ENCODE measurements at regions not wholly inside any gene's neighbourhood (a gene's known extent, or its start where the extent isn't known, plus 50 kb on each side); places are given as distances from the start of the nearest gene placed in this dataset.

DNA sequence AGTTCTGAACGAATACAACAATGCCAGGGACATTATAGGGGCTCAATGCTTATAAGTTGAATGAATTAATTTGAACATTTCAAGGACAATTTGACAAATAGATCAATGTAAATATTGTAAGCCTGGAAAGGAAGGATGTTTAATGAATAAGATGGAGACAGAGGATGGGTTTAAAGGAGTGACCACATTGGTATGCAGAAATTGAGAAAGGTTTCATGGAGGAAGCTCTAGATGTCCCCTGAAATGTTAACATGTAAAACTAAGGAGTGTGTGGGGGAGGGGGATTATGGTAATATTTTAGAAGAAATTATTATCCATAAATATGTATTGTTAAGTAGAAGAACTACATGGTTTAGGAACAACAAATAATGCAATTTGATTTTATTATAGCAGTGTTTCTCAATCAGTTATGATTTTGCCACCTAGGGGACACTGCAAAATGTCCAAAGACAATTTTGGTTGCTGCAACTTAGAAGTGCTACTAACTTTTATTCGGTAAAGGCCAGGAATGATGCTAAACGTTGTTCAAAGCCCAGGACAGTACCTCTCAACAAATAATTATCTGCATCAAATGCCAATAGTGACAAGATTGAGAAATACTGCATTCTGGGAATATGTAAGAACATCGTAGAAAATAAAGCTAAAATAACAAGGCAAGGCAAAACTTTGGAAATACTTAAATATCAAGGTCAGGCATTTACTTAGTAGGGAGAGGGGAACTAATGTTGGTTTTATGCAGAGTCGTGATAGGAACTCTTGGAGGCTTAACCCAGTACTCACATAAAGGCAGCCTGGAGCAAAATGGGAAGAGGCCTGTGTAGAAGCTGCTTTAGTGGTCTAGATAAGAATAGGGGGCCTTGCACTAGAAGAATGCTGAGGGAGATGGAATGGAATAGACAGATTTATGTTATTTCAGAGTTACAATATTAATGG, 686.9 kb upstream of the CITED2 start:
- DNase-seq, result no peak

DNA sequence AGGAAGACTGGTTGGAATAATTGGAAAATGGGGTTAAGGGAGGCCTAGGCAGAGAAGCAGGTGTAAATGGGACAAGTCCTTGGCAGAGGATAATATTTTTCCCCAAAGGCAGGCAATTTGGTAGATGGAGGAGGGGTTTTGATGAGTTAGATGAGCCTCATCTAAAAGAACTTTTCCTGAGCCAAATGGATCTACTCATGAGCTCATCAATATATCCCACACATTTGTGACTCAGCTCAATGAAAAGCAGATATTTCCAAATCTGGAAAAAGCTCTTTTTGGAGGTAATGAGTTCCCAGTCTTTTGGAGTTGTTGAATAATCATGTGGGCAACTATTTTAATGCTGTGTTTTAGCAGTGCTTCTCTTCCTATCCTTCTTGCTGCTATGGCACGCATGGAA, 685.5 kb upstream of the CITED2 start:
- DNase-seq, result no peak

- DNase-seq, result no peak
Measured at GRCh38 chr6:140058863-140059262, 684.4 kb upstream of the CITED2 start.

DNA sequence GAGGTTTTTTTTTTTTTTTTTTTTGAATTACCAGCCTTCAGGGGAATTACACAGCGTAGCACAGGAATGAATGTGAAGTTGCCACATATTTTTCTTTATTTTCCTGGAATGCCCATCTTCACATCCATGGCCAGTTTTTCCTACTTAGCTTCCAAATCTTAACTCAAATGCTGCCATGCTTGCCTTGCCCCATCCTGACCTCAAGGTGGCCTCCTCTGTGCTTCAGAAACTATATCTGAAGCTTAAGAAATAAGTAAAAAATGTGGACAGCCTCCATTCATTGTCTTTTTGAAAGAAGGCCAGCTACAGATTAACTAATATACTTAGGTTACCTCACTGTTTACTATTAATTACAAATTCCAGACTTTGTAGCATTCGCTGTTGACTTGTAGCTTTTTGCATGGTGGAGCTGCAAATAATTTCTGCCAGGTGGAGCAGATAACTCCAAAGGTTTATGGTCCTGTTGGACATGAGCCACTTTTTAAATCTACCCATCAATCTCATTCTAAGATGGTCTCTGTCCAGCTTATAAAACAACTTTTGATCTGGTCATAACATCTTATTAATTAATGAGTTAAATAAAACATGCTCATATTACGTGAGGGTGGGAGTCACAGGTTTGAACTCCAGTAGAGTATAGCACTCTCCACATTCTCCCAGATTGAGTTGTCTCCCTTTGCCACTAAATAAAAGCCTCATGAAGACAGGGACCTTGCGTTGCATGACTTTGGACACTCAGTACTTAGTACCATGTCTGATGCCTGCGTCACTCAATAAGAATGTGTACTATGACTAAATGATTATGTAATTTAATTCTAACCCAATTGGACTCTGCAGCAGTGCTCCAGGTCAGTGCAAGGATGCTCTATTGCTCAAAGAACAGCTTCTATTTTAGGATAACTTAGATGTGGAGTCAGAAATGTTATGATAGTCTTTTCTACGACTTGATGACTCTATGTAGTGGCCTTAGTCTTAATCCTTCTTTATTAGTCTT, 678.6 kb upstream of the CITED2 start:
- no peak for DNase-seq

DNA sequence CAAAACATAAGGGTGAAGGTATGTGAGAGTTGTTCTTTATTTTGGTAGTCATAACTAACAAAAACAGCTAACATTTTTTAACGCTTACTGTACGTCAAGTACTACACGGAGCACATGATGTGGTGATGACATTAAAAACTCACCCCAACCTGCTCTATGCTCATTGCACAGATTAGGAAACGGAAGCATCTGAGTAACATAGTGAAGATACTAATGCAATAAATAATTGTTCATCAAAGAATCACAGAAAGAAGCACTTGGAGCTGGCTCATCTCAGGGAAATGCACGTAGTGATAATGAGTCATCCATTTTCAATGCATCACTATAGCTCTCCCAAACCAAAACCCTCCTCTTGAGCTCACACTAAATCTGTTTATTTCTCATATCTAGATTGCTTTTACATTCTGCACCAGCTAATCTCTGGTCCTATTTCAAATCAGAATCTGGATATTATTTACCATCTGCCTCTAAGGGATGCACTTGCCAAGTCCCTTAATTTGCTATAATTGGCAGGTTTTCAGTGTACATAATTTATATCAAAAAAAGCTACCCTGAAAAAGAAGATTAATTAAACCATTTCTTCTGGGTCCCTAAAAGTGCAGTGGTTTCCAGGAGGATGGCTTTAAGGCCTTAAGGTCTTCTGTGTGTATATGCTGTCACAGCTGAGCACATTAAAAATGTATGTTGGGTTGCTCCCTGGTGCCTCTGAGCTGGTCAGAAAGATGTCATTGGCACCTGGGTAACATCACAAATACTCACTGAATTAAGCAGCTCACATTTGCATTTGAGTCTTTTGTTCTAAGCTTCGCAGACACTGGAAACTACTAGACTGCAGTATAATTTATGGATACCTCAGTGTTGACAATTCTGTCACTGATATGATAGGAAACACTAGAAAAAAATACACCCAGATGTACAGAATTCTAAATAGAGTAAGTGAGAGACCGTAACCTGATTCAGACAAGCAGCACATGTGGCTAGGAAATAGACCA, 677.4 kb upstream of the CITED2 start:
- DNase-seq, result peak; percentile 82

DNA sequence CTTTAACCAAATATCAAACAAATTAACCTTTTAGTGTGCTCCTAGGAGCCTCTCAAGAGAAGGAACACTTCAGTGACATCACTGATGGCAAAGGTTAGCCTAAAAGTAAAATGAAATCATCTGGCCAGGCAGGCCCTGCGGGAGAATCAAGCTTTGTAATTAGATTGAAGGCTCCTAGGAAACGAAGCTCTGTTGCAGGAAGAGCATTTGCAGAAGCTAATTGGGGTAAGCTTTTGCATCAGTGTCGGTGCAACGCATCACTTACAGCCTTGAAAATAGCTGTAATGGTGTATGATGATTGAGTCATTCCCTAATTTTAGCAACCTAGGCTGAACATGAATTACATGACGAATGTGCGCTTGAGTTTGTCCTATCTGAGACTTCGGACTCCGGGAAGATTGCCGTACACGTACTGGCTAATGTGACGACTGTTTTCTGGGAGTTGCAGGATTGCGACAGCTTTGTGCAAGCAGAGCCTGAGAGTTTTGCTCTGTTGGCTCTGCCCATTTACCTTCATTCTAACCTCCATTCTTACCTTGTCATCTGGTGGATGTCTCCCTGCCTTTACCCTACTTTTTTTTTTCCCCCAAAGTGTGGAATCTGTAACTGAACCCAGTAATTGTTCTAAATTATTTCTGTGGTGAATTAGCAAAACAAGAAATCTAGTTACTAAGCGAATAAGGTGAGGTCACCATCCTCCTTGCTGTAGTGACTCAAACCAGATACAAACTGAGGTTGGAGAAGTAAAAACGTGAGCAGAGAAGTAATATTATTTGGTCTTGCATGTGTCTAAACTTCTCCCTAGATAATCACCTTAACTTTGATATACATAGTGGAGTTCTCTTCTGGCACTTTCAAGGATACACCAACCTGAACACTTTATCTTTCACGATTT, 675.9 kb upstream of the CITED2 start:
- DNase-seq, result no peak

DNA sequence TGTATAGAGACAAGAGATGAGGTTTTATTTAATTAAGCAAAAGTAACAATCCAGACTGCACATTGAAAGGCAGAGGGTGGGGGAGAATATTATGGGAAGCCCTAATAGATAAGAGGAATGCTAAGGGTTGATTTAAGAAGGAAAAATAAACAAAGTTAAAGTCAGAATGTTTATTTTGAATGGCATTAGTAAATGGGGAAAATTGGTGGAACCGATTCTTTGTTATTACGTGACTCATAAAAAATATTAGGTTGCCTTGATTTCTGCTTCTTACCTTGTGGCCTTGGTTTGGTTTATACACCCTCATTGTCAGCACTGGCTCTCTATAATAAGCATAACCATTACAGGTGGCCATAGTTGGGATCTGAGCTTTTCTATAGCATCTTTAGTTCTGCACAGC, 674.8 kb upstream of the CITED2 start:
- DNase-seq, result no peak

DNA sequence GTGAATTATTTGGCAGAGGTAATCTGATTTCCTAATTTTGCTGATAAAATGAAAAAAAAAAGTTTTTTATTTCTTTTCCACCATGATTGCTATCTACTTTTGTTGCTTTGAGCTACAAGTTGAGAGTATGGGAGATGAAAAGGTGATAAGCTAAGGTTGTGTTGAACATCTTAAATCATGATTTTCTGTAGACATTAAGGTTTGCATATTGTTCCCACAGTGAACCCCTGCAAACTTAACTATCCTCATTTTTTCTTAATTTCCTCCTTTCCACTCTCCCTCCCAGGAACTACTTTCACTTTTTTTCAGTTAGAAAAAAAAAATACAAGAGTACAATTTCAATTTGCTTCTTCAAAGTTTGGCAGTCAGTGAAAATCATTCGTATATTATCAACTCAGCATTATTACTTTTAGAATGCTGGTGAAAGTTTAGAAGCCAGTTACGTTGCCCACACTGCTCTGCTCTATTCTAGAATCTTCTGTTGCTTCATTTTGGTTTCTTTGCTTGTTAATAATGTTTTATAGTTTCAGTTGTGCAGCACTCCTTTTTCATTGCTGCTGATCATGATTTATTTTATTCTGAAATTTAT, 673.8 kb upstream of the CITED2 start:
- no peak for DNase-seq

DNA sequence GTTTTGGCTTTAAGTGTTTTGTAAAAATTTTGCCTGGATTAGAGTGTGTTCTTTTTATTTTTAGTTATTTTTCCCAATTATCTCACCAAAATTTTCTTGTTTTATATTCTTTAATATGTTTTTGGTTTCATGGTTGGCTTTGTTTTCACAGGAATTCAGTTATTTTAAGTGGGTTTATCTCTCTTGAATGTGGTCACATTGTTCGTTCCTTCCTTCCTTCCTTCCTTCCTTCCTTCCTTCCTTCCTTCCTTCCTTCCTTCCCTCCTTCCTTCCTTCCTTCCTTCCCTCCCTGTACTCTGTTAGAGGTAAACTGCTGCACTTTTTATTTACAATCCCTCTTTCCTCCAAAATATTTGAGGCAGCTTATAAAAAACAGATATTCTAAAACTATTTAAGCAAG, 672.9 kb upstream of the CITED2 start:
- no peak for DNase-seq

- DNase-seq, result no peak
Measured at GRCh38 chr6:140046016-140046632, 671.7 kb upstream of the CITED2 start.

GRCh38 chr6:140045116-140045515, 670.7 kb upstream of the CITED2 start:
- DNase-seq, result no peak

DNA sequence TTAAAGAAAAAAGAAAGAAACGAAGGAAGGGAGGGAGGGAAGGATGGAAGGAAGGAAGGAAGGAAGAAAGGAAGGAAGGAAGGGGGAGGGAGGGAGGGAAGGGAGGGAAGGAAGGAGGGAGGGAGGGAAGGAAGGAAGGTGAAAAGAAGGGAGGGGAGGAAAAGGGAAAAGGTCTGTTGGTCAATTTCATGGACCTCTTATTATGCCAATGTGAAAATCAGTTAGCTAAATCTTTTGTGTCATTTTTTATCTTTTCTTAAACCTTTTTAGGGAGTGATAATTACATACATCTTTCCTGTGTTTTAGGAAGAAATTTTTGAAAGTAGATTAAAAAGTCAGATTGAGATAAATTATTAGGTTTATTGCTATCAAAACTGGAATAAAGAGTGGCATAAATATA, 670.2 kb upstream of the CITED2 start:
- no peak for DNase-seq

- no peak for DNase-seq
Measured at GRCh38 chr6:140043762-140044378, 669.4 kb upstream of the CITED2 start.

DNA sequence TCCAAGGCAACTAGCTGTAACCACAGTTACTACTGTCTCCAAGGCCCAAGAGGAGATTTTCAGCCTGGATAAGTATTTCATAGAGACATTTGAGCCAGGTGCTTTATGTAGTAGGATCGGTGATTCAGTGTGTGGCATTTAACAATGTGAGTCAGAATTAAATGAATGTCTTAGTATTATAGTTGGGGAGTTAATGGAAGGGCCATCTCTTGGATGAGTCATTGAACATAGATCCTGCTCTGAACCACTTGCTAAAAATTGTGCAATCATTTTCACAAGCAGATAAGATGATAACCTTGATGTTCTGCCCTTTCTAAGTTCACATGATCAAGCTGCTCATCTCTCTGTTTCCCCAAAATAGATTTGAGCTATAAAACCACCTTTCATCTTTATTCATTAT, 668.9 kb upstream of the CITED2 start:
- DNase-seq, result no peak

DNA sequence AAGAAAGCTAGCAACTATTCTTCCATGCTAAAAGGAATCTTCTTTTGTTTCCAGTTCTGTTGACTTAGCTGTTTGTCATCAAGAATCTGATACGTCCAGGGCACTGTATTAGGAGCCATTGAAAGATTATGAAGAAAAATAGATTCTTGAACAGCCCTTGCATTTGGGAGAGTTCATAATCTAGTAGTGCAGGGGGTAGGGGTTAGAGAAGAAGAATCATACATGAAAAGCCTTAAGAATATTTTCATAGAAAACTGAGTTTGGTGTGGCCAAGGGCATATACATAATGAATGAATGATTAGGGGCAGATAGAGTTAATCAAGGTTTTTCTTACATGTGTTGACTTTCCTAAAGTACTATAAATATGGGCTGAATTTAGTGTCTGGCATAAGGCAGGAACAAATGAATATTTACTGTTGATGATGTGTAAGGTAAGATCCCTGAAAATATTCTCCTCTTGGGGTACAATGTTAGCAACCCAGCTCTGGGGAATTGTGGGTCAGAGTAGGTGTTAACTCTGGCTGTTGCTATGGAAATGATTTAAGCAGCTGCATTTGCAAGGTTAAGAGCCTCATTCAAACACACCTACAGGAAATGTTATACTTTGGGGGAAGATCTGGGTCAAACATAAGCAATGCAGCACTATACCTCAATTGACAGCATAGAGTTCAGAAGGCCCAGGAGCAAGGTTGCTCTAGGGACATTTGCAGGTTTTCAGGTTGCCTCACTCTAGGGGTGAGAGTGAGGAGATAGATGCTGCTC, 667.3 kb upstream of the CITED2 start:
- DNase-seq, result no peak

DNA sequence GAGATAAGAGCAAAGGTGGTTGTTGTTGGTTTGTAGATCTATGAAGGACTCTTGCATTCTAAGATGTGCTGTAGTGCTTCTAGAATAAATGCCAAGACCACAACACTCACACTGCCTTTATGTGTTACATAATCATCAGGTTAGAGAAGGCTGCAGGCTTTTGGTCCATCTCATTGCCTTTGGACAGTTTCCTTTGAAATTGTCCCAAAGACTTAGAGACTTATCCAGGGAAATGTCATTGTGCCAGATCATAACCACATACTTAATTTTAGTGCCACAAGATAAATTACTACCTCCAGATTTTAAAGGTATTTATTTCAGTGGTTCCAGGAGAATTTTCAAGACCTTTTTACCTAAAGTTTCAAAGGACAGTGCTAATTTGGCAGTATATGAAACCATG, 666.6 kb upstream of the CITED2 start:
- DNase-seq, result no peak

GRCh38 chr6:140040396-140040795, 665.9 kb upstream of the CITED2 start:
- no peak for DNase-seq

DNA sequence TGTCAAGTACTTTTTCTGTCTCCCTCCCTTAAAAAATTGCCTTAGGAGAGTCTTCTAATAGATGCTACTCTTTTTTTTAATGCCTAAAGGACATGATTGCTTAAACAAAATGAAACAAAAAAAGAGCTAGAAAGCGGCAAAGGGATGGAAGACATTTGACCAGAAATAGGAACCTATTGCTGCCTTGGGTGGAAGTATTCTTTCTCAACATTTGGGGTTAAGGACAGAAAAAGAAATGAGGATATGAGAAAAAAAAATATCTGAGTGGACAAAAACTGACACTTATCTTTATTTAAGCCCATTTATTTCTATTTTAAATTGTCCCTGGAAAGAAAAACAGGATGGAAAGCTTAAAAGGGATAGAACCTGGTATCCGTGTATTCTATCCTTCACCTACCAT, 664.9 kb upstream of the CITED2 start:
- DNase-seq, result no peak

GRCh38 chr6:140036196-140036595, 661.7 kb upstream of the CITED2 start:
- DNase-seq, result no peak
